Stimulated activated CD4-positive, alpha-beta T cell treated with anti-CD3 and anti-CD28 coated beads, TNF-alpha, amount 100 ng/mL, for 24 hours (primary cell): ENCODE measurements at regions not wholly inside any gene's neighbourhood (a gene's known extent, or its start where the extent isn't known, plus 50 kb on each side); places are given as distances from the start of the nearest gene placed in this dataset.

Source experiments
- DNase-seq, 3 experiments: peaks; one replicate each; pipeline ENCODE4 v3.0.0-alpha.2; 2020; ENCODE audit warnings: low read depth in 3 of 3

DNA sequence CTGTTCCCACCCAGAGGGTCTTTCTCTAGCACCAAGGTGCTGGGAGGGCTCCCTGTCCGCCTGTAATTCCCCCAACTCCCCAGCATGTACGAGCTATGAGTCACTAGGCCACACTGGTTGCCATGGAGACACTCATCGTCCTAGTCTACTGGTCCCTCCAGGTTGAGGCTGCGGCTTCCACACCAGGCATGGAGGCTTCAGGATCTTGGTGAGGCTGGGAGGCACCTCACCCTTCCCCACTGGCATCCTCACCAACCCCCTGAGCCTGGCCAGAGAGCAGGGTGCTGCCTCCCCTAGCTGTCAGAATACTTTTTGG lies 75.6 kb upstream of the KAZN start:
- no peak for DNase-seq

DNA sequence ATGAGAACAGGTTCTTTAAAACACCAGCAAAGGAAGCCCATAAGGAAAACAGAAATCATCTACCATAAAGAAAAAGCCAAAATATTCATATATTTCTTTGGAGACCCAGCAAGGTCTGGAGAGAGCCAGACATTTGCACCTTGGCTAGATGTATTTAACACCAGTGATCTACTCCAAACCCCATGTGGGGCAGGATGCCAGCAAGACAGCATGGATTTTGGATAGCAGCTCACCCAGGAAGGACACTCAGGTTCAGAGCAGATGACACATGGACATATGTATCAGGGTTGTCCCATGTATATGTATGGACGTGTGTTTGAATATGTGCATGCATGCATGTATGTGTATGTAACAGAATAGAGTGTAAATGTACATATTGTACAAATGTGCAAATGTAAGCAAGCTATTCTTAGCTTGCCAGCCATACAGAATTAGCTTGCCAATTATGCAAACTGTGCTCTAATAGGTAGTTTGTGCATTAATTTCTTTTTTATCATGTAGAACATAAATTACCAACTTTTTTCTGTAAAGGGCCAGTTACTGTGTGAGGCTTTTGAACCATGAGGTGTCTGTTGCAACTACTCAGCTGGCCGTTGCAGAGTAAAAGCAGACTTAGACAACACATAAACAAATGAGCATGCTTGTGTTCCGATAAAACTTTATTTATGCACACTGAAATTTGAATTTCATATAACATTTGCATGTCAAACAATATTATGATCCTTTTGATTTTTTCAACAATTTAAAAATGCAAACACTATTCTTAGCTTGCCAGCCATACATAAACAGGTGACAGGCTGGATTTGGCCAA lies 73.5 kb upstream of the KAZN start:
- DNase-seq = no peak

DNA sequence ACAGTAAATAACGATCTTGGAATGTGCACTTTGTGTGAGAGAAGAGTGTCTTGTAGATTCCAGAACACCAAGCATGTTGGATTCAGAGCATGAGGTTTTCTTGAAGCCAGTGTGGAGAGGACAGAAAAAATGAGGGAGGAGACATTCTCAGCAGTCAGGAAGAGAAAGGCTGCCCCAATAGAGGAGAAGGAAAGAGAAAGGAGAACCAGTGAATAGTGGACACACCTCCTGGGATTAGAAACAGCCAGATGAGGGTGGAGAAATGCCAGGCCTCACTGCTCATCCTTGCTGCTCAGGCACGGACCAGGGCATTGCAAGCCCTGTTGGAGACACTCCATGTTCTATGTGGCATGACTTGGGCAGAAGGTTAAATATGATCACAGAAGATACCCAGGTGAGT lies 69.0 kb upstream of the KAZN start:
- no peak for DNase-seq

DNA sequence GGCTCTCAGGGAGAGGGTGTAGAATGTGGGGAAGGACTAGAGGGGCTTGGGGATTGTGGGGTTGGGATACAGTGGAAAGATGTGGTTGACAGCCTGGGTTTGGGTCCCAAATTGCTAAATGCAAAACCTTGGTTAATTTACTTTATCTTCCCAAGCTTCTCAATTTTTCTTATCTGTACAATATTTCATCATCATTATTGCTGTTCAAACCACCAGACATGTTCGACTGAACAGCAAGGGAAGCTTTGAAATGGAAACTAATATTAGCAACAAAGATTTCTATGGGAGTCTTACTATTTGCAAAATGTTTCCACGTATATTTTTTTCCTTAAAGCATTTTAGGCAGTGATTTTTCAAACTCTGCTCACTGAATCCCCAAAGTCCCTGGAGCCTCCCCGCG lies 67.0 kb upstream of the KAZN start:
- DNase-seq = no peak

DNA sequence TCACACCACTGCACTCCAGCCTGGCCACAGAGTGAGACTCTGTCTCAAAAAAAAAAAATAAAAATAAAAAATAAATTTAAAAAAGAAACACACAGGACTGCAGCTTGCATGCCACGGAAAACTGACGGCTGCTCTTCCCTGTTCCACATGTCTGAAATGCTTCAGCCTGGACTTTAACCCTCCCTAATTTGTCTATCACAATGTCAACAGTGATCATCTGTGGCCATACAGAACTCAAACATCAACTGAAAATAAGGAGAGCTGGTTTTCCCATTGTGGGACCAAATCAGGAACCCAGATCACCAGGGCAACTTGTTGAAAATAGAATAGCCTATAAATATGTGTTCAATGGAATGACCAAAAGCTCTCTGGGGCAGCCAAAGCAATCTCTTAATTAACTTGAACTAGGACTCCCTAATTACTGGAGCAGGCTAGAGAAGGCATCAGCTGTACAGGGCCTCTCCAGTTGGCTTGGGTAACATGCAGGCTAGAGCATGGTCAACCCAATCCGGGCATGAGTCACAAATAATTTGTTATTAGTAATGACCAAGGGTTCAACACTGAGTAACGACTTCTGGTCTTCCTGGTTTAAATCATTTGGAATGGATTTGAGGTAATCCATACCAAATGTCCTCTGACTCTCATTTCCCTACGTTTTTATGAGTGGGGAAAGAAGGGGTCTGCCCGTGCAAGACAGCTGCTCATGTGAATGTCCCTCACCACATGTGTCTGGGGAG lies 62.7 kb upstream of the KAZN start:
- DNase-seq = no peak

DNA sequence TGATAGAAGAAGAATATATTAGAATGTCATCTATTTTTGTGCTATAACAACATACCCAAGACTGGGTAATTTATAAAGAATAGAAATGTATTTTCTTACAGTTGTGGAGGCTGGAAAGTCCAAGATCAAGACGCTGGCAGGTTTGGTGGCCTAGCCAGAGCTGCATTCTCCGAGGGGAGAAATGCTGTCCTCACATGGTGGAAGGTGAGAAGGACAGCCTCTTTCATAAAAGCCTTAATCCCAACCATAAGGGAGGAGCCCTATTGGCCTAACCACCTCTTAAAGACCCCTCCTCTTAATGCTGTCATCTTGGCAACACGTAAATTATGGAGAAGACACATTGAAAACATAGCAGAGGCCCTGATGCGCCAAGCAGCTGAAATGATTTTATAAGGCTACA lies 60.1 kb upstream of the KAZN start:
- DNase-seq = no peak

DNA sequence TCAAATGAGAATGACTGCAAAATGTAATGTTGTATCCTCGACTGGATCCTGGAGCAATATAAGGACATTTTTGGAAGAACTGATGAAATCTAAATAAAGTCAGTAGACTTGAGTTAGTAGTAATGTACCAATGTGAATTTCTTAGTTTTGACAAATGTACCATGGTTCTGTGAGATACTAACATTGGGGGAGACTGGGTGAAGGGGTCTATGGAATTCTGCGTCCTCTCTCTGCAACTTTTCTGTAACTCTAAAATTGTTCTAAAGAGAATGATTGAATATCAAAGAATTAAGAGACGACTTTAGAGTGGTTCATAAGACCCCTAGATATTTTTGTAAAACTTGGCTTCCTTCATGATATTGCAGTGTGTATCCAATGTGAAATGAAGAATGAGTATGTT lies 59.2 kb upstream of the KAZN start:
- DNase-seq = no peak

DNA sequence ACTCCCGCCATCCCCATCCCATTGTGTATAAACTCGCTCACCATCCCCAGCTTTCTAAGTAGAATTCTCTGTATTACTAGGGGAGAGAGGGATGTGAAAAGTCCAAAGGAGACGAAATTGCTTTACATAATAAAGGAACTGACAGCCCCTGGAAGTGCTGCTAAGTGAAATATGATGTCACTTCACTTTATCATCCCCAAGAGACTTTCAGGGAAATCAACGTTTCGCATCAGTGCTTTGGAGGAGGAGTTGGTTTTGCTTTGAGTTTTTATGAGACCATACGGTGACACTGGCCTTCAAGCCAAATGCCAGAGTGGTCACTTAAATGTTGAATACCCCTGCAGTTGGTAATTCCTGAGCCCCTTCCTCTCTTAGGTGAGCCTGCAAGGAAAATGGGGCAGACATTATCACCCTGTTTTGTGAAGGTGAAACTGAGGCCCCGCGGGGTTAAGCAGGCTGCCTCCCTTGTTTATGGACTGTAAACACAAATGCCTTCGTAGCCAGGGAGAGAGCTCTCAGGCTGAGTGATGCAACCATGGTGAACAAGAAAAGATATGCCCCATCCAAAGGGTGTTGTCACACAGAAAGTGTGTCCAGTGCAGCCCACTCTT lies 58.4 kb upstream of the KAZN start:
- no peak for DNase-seq

DNA sequence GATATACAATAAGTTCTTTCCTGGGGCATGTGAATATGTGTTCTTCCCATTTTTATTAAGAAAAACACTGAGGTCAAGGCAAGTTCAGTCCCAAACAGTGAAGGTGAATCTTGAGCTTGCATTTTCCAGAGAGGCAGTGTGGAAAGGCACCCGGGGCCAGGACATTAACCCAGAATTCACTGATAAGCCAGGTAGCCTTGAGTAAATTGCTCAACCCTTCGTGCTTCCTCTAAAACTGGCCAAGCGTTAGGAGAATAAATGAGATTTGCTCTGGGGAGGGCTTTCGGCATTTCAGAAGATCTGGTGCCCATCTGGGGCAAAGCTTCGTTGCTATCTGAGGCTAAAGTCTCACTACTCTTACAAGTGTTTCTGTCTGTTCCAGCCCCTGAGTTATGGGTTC lies 57.1 kb upstream of the KAZN start:
- DNase-seq = no peak

DNA sequence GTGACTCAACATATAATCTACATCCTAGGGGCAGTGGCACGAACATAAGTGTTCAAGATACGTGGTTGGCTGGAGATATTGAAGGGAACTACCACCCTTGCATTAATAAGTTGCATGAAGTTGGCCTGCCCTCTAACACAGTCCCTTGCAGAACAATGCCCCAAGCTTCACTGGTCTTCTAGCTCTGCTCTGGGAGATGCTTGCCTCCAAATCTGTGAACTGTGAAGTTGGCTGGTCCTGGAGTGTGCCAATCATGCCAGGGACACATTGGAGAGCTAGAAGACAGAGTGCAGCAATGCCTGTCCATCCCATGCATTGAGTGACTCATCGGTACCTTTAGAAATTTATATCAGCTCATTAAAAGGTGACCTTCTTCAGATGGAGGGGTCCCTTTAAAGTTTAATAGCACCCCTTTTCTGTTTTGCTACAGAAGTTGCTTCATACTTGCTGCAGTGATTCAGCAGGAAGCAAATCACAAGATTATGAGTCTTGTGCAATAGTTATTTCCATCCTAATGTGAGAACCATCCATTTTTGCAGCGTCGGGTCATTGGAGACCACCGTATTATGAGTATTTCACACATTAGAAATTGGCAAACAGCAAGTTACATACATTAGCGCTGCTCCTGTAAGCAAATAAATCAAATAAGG lies 55.2 kb upstream of the KAZN start:
- DNase-seq = no peak

DNA sequence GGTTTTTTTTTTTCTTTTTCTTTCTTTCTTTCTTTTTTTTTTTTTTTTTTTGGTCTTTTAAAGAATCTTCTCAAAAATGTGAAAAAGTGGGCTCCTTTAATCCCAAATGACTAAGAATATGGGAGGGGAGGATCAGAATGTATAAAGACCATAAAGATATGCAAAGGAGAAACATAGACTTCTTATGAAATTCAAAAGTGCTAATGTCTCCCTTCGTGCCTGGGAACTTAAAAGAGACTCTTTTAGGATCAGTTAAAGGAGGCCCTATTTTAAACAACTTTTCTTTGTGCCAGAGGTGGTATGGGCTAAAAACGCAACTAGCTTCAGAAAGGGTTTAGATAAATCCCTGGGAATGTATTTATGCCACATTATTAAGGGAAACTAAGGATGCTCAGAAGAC lies 54.2 kb upstream of the KAZN start:
- DNase-seq = no peak

DNA sequence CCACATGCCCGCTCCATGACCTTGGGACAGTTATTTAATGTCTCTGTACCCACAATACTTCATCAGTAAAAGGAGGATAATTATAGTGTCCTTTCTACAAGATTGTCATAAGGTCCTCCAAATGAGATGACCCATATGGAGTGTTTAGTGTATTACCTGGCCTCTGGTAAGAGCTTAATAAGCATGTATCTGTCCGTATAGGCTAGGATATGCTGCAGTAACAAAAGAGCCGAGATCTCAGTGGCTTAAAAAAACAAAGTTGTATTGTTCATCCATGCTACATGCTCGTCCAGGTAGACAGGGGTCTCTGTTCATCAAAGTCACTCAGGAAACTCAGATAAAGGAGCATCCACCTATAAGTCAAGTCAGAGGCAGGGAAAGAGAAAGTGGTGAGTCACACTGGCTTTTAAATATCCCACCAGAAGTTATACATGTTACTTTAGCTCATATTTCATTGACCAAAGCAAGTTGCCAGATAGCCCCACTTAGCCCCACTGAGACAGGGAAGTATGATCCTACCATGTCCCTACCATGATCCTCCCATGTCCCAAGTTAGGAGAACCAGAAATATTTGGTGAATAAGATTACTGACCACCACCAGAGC lies 53.0 kb upstream of the KAZN start:
- DNase-seq = no peak

DNA sequence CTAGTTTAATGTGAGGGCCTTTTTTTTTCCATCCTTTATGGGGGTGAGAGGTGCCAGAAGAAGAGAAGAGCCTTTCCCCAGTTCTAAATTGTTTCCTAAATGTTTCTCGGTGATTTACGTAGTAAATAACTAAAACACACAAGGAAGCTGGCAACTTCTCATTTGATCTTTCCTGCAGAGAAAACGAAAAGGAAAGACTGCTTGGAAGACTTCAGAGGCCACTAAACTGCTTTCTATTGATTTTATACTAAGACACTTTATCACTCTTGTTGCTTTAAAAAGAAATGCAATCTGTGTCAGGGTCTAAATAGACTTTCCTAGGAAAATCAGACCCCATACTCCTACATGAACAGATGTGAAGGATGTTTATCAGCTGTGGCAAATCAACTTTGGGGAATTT lies 52.1 kb upstream of the KAZN start:
- DNase-seq = no peak
